ENCODE measurements at regions not wholly inside any gene's neighbourhood (a gene's known extent, or its start where the extent isn't known, plus 50 kb on each side); places are given as distances from the start of the nearest gene placed in this dataset.

DNA sequence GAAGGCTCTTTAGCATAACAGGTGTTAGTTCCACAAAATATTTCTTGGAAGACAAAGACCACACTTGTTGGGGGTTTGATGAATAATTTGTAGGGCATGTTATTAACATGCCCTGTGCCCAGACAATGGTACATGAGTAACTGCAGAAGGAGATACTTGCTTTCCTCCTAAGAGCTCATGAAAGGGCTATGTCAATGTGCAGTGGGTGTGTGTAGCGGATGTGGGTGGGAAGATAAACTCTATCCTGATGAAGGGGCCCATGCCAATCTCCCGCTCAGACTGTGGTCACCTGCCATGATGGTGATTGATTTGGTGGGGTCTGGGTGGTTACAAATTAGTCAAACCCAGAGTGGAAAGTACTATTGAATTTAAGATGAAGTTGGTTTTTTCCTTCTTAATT is 69.8 kb upstream of the DNAH14 start:
- no peaks in the 10 kb centered on the region for H3K4me1 ChIP-seq
- H3K27ac ChIP-seq = no peak overlapping the region
- DNase-seq (no peak), ATAC-seq (no peak)
- TF ChIP-seq, protein P1, sequence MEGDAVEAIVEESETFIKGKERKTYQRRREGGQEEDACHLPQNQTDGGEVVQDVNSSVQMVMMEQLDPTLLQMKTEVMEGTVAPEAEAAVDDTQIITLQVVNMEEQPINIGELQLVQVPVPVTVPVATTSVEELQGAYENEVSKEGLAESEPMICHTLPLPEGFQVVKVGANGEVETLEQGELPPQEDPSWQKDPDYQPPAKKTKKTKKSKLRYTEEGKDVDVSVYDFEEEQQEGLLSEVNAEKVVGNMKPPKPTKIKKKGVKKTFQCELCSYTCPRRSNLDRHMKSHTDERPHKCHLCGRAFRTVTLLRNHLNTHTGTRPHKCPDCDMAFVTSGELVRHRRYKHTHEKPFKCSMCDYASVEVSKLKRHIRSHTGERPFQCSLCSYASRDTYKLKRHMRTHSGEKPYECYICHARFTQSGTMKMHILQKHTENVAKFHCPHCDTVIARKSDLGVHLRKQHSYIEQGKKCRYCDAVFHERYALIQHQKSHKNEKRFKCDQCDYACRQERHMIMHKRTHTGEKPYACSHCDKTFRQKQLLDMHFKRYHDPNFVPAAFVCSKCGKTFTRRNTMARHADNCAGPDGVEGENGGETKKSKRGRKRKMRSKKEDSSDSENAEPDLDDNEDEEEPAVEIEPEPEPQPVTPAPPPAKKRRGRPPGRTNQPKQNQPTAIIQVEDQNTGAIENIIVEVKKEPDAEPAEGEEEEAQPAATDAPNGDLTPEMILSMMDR (IDR thresholded peaks at IDR 0.05) = no peak
- no peak overlapping the region for H3K4me3 ChIP-seq
- no peaks in the 10 kb centered on the region for H3K36me3 ChIP-seq
- intact Hi-C loops (cut with DNase I) = no loop called here
- no peaks in the 10 kb centered on the region for H3K9me3 ChIP-seq
- H3K27me3 ChIP-seq = no peaks in the 10 kb centered on the region

DNA sequence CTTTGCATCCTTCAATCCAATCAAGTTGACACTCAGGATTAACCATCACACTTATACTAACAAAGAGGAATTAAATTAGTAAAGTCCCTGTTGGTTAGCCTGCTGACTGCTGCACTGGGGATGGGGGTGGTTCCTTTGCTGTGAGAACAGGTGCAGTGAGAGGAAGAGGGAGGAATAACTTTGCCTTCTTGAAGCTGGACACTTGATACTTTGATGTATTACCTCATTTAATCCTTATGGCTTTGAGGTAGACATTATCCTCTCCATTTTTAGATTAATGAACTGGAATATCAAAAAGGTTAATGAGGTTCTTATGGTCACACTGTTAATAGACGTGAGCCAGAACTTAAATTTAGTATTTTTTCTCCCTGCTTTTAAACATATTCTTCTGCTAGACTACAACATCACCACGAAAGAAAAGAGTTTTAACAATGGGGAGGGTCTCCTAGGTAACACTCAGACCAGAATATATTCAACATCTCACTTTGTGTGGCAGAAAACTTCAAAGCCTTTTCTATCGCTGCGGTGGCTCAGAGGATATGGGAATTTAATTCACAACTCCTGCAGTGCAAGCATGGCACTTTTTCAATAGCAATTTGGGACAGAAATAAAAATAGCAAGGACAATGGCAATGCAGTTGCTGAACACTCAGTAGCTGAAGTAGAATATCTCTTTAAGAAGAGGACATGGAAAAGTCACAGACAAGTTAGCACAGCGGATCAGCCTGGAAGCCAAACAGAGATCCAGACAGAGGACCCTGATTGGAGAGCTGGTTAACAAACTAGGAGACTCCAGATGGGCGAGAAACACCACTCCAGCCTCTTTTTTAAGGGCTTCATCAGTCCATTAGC is 68.8 kb upstream of the DNAH14 start:
- H3K9me3 ChIP-seq = no peaks in the 10 kb centered on the region
- H3K36me3 ChIP-seq = no peaks in the 10 kb centered on the region
- H3K4me3 ChIP-seq = no peak overlapping the region
- DNase-seq (no peak), ATAC-seq (no peak)
- no peaks in the 10 kb centered on the region for H3K27me3 ChIP-seq
- no peaks in the 10 kb centered on the region for H3K4me1 ChIP-seq
- intact Hi-C loops (cut with DNase I) = no loop called here
- TF ChIP-seq, protein P1 (IDR thresholded peaks at IDR 0.05) = no peak
- no peak overlapping the region for H3K27ac ChIP-seq

DNA sequence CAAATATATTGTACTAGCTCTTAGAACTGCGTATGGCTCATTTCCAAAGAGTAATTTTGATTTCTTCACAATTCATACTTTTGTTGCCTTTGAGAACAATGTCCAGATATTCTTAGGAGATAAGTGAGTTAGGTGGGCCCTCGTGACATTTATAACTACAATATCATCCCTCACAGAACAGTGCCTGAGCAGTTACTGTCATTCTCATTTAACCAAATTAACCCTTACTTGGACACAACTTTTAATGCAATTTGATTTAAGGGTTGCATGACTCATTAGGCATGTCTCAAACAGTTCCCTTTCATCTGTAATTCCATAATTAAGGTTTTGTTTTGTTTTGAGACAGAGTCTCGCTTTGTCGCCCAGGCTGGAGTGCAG is 68.1 kb upstream of the DNAH14 start:
- ATAC-seq = no peak
- intact Hi-C loops (cut with DNase I) = no loop called here

DNA sequence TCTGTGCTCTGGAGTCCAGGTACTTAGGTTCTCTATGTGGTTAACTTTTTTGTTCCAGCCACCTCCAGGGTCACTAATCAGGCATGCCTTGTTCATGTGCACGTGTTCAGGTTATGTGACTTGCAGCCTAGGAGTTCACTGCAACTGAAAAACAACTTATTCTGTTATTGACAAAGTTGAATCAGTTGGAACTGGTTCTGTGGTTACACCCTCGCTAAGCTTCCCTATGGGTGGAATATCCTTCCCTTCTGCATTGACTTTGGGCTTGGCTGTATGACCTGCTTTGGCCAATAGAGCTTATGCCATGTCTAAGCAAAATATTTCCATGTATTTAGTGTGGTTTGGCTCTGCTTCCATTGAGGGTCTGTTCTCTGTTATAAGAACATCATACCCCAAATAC is 66.0 kb upstream of the DNAH14 start:
- Histone ChIP-seq H3K4me3 (no peak overlapping the region), H3K4me1 (no peaks in the 10 kb centered on the region), H3K27me3 (no peaks in the 10 kb centered on the region), H3K36me3 (no peaks in the 10 kb centered on the region), H3K9me3 (no peaks in the 10 kb centered on the region), H3K27ac (no peak overlapping the region)
- intact Hi-C loops (cut with DNase I) = no loop called here
- DNase-seq (no peak), ATAC-seq (no peak)
- TF ChIP-seq, protein P1 (IDR thresholded peaks at IDR 0.05) = no peak

More for the DNA sequence above, 68.1 kb upstream of the DNAH14 start:
- H3K27me3 ChIP-seq = no peaks in the 10 kb centered on the region
- H3K36me3 ChIP-seq = no peaks in the 10 kb centered on the region
- H3K27ac ChIP-seq = no peak overlapping the region
- H3K4me1 ChIP-seq = no peaks in the 10 kb centered on the region
- no peak overlapping the region for H3K4me3 ChIP-seq
- H3K9me3 ChIP-seq = no peaks in the 10 kb centered on the region
- DNase-seq = no peak
- TF ChIP-seq, protein P1 (IDR thresholded peaks at IDR 0.05) = no peak

DNA sequence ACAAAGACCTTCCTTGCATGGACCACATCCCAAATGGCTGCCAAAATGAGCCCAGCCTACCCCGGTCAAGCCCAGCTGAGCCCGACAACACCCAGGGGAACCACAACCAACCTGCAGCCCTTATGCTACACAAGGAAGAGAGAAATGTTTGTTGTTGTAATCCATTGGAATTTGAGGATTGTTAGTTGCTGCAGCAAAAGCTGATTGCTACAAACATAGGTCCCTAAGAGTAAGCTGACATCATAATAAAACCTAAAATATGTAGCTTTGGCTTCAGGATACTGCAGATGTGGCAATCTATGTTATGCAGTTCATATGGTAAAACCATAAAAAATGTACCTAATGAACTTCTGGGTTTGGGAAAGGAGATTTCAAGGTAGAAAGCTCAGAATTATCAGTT is 65.5 kb upstream of the DNAH14 start:
- Histone ChIP-seq H3K4me1 (no peaks in the 10 kb centered on the region), H3K27me3 (no peaks in the 10 kb centered on the region), H3K9me3 (no peaks in the 10 kb centered on the region), H3K4me3 (no peak overlapping the region), H3K27ac (no peak overlapping the region), H3K36me3 (no peaks in the 10 kb centered on the region)
- no peak for DNase-seq
- no peak for ATAC-seq
- intact Hi-C loops (cut with DNase I) = no loop called here
- TF ChIP-seq, protein P1 (IDR thresholded peaks at IDR 0.05) = no peak

Measured in upper lobe of right lung (tissue), 1 donor.